GM18517 (cell line): ENCODE measurements at regions not wholly inside any gene's neighbourhood (a gene's known extent, or its start where the extent isn't known, plus 50 kb on each side); places are given as distances from the start of the nearest gene placed in this dataset.
"Not testable (repeated sequence)": the region's sequence is repeated elsewhere in the genome, so short reads cannot be mapped to it uniquely, and the experiment has no call there.

Source experiments
- ATAC-seq: cut with Tn5 transposase; IDR thresholded peaks from one replicate; pipeline ENCODE4 v1.9.1; 2021; ENCODE audit warnings: mild to moderate bottlenecking, moderate library complexity; ENCODE audit not compliant: unreplicated experiment

DNA sequence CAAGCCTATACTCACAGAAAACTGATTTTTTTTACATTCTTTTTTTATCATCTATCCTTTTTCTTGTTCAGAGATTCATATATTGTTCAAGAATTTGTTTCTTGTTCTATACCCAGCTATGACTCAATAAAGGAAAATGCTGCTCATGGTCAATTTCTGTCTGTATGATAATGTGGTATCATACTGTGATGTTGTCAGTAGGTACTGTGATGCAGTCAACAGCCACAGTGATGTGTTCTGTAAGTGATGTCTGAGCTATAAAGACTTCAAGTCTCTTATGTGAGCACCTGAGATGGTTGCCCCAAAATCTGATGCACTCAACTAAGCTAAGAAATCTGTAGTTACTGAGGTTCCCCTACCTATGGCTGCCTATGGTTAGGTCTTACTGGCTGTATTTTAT lies 294.2 kb upstream of the GRIN3A start:
- no peak for ATAC-seq

DNA sequence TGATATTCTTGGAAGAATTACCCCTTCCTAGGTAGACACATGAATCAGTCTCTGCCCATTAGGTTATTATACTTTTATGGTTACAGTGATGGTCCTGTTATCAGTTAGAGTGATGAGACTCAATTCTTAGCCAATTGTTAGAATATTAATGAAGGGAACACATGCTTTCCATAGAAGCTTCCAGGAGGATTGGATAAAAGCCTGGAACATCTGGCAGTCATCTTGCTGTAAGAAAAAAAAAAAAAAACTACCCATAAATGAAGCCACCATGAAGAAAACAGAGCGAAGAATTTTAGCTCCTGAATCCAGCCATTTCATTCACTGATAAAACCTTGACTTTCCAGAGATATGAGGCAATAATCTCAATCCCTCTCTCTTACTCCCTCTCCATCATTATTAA lies 262.5 kb upstream of the GRIN3A start:
- no peak for ATAC-seq

DNA sequence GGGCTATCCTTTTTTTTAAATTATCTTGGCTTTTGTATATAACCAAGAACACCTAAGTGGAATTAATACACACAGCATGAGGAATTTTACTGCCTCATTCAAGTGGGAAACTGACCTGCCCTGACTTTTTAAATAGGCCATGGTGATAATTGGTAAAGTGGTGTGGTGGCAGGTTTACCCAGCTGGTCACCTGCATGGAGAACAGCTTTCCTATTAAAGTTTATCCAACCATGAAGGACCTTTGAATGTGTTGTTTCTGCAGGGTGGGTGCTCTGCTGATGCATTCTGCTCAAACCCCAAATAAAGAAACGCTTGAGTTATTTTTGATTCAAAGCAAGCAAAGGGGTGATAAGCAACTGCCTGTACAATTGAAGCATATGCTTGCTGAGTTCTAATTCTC lies 261.0 kb upstream of the GRIN3A start:
- ATAC-seq = no peak

DNA sequence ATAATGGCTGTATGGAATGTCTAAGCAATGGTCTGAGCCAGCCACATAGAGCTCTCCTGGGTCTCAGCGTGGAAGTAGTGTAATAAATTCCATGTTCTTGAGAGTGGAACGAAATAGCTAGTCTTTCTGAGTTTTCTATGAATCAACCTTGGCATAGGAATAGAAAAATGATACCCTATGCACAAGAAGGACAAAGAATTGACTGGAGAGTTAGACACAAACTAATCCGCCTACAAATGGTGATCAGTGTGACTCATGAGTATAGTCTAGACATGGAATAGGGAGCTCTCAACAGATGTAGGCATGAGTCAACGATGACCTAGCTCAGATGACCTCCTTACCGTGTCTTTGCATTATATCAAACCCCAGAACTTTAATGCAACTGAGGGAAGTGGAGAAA lies 256.8 kb upstream of the GRIN3A start:
- ATAC-seq = no peak

DNA sequence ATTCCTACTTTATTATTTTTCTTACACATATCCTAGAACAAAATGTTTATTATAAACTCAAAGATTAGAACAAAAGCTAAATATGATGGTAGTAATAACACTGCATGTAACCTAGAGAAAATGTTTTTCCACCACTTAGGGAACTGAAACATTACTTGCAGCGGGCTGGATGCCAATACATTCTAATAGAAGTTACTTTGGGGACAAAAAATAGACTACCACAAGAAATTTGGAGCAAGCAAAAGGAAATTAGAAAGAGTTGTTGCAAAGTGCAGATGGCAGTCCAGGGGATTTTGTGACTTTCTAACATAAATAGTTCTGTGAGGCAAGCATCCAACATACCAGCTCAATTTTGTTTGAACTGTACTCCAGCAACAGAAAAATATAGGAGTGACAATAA lies 255.3 kb upstream of the GRIN3A start:
- no peak for ATAC-seq

DNA sequence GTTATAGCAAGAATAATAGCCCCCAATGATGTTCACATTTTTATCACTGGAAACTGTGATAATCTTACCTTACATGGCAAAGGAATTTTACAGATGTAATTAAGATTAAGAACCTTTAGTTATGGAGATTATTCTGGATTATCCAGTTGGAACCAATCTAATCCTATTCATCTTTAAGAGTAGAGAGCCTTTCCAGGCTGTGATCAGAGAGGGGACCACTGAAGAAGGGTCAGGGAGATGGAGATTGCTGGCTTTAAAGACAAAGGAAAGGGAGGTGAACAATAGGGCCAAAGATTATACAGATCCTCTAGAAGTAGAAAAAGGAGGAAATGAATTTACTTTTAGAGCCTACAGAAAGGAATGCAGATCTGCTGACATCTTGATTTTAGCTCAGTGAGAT lies 253.5 kb upstream of the GRIN3A start:
- ATAC-seq = no peak

- peak; percentile 70 for ATAC-seq
Measured at GRCh38 chr9:101977614-101978210, 239.3 kb upstream of the GRIN3A start.

GRCh38 chr9:101970609-101971008 lies 232.2 kb upstream of the GRIN3A start:
- ATAC-seq = no peak

DNA sequence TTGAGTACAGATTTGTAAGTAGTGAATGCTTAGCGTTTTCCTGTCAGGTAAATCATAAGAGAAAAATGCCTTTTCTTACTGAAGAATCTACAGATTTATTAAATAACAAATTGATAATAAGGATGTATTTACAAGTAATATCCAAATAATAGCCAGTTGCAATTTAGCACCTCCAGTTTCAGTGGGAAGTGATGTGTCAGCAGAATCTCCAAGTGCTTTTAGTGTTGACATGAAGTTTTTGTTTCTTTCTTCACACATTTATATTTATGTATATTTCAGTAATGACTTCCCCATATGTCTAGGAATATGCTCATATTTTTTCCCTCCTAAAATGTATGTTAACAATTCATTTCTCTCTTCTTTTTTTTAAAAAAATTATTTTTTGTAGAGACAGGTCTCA lies 229.9 kb upstream of the GRIN3A start:
- ATAC-seq = no peak

- no peak for ATAC-seq
Measured at GRCh38 chr9:101966691-101967090, 228.2 kb upstream of the GRIN3A start.

DNA sequence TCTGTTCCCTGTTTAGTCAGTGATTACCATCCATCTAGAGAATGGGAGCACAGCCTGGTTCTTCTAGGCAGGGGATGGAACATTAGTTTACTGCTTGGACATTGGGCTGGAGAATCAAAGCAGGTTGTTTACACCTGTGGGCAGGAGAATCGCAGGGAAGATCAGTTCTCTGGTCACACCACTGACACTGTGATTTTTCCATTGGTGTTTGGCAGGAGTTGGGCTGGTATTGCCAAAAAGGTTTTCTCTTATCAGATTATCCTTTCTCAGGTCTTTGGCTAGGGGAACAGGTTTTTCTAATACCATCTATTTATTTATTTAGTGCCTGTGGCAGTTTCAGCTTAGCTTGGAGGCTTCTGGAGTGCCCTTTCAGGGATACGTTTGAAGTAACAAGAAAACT lies 219.3 kb upstream of the GRIN3A start:
- no peak for ATAC-seq

DNA sequence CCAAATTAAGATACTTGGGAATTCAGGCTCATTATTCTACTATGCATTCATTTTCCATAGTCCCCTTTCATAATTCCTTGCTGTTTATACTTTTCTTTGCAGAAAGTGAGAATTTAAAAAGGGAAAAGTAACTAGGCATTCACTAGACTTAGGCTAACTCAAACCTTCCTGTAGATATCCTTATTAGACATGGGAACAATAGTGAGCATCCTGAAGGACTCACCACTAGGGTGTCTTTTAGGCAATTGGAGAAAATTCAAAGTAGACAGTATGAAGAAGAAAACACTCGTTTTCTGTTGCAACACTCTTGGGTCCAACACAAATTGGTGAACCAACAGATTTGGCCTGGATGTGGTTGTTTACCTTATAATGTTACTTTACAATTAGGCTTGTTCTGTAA lies 213.2 kb upstream of the GRIN3A start:
- ATAC-seq = no peak

- no peak for ATAC-seq
Measured at GRCh38 chr9:101931756-101932155, 193.3 kb upstream of the GRIN3A start.

- no peak for ATAC-seq
Measured at GRCh38 chr9:101930783-101931182, 192.3 kb upstream of the GRIN3A start.

- no peak for ATAC-seq
Measured at GRCh38 chr9:101925498-101925897, 187.1 kb upstream of the GRIN3A start.

- ATAC-seq = no peak
Measured at GRCh38 chr9:101923451-101923850, 185.0 kb upstream of the GRIN3A start.

GRCh38 chr9:101916948-101917347 lies 178.5 kb upstream of the GRIN3A start:
- ATAC-seq = not testable (repeated sequence)

GRCh38 chr9:101915482-101915881 lies 177.0 kb upstream of the GRIN3A start:
- ATAC-seq = no peak

DNA sequence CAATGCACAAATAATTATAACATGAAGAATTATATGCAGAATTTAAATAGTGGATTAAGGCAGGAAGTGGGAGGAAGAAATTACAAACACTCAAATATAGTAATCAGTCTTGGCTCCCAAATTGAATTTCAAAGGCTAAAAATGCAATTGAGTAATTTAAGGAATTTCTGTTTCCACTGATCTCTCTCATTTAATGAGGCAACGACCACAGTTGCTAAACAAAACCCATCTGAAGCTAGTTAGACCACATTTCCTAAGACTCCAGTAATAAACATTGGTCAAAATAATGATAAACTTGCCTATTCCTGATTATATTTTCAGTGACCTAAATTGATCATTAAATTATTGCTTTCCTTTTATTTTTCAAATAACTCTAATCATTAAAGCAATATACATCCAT lies 174.3 kb upstream of the GRIN3A start:
- no peak for ATAC-seq

DNA sequence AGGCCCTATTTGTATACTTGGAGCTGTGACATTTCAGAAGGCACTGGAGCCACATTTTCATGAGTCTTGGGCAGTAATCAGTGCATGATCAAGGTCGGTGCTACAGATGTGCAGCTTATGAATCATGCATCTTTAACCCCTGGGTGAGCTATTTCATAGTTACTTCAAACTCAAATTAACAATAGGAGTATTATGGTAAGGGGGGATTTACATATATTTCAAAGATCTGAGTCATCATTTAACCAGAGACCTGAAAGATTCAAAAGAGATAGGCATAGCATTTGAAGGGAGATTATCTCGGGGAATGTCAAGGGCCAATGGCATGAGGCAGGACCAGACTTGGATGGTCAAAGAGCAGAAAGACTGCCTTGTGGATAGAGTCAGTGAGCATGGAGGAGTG lies 169.0 kb upstream of the GRIN3A start:
- ATAC-seq = no peak

GRCh38 chr9:101904845-101905244 lies 166.4 kb upstream of the GRIN3A start:
- no peak for ATAC-seq

DNA sequence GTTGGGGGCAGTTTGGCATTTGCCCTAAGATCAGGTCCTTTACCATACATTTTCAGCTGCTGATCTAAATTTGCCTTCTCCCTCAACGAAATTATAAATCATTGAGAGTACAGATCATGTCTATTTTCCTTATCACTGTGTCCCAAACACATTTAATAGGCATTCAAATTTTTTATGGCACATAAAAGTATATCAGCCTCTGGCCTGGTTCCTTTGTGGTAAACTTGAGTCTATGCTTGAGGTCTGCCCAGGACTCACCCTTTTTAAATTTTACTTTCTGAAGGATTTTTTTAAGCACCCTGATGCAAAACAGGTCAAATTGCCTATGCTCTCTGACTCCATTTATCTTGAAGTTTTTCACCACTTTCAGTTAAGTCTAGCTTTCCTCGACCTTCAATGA lies 163.6 kb upstream of the GRIN3A start:
- no peak for ATAC-seq

DNA sequence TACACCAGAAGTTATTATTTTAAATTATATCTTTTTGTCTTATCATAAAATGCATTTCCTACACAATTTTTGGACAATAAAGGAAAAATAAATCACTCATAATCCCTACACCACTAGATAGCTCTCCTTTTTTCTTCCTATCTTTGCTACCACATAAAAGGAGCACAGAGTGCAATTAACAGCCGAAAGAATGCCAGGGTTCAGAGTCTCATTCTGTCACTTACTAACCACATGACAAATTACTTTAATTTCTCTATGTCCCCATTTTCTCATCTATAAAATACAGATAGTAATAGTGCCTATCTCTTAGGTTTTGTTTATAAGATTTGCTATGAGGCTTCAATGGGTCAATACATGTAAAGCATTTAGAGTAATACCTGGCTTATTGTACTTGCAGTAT lies 158.7 kb upstream of the GRIN3A start:
- ATAC-seq = no peak
